GM19351 (cell line): ENCODE measurements at regions not wholly inside any gene's neighbourhood (a gene's known extent, or its start where the extent isn't known, plus 50 kb on each side); places are given as distances from the start of the nearest gene placed in this dataset.
"Not testable (repeated sequence)": the region's sequence is repeated elsewhere in the genome, so short reads cannot be mapped to it uniquely, and the experiment has no call there.

Source experiments
- ATAC-seq: cut with Tn5 transposase; IDR thresholded peaks from one replicate; pipeline ENCODE4 v1.9.1; 2021; ENCODE audit warnings: mild to moderate bottlenecking, moderate library complexity; ENCODE audit not compliant: unreplicated experiment

GRCh38 chr5:68070591-68071281, 144.8 kb upstream of the PIK3R1 start:
- peak; percentile 92 for ATAC-seq

GRCh38 chr5:68067976-68068603, 147.5 kb upstream of the PIK3R1 start:
- no peak for ATAC-seq

- no peak for ATAC-seq
Measured at GRCh38 chr5:68067291-68067690, 148.3 kb upstream of the PIK3R1 start.

- no peak for ATAC-seq
Measured at GRCh38 chr5:68066277-68066955, 149.1 kb upstream of the PIK3R1 start.

- not testable (repeated sequence) for ATAC-seq
Measured at GRCh38 chr5:68065321-68065720, 150.2 kb upstream of the PIK3R1 start.

- no peak for ATAC-seq
Measured at GRCh38 chr5:68060382-68060781, 155.2 kb upstream of the PIK3R1 start.

- ATAC-seq: no peak
Measured at GRCh38 chr5:68057191-68057590, 158.4 kb upstream of the PIK3R1 start.

- no peak for ATAC-seq
Measured at GRCh38 chr5:68055686-68056085, 159.9 kb upstream of the PIK3R1 start.

- no peak for ATAC-seq
Measured at GRCh38 chr5:68054638-68055037, 160.9 kb upstream of the PIK3R1 start.

- no peak for ATAC-seq
Measured at GRCh38 chr5:68053202-68053601, 162.4 kb upstream of the PIK3R1 start.

GRCh38 chr5:68049053-68049713, 166.4 kb upstream of the PIK3R1 start:
- ATAC-seq: no peak

- no peak for ATAC-seq
Measured at GRCh38 chr5:68048516-68048915, 167.0 kb upstream of the PIK3R1 start.

- ATAC-seq: not testable (repeated sequence)
Measured at GRCh38 chr5:68048054-68048453, 167.5 kb upstream of the PIK3R1 start.

GRCh38 chr5:68047035-68047434, 168.5 kb upstream of the PIK3R1 start:
- ATAC-seq: no peak

- no peak for ATAC-seq
Measured at GRCh38 chr5:68046445-68046844, 169.1 kb upstream of the PIK3R1 start.

GRCh38 chr5:68041293-68041692, 174.3 kb upstream of the PIK3R1 start:
- peak; percentile 92 for ATAC-seq

- ATAC-seq: no peak
Measured at GRCh38 chr5:68037546-68037945, 178.0 kb upstream of the PIK3R1 start.

- ATAC-seq: no peak
Measured at GRCh38 chr5:68033961-68034571, 181.5 kb upstream of the PIK3R1 start.

- no peak for ATAC-seq
Measured at GRCh38 chr5:68033029-68033428, 182.5 kb upstream of the PIK3R1 start.

GRCh38 chr5:68032216-68032762, 183.3 kb upstream of the PIK3R1 start:
- ATAC-seq: no peak
